Right lobe of liver (tissue), 6 donors: ENCODE measurements at regions not wholly inside any gene's neighbourhood (a gene's known extent, or its start where the extent isn't known, plus 50 kb on each side); places are given as distances from the start of the nearest gene placed in this dataset.
"Not testable (repeated sequence)": the region's sequence is repeated elsewhere in the genome, so short reads cannot be mapped to it uniquely, and the experiment has no call there.

ENCODE experiments used
- ATAC-seq, 4 donors: fragments of 200-7000 bp; cut with Tn5 transposase; one replicate each; pipeline ENCODE4 v1.9.1; 2020; ENCODE audit warnings: mild to moderate bottlenecking in 4 of 4, moderate library complexity in 4 of 4
- DNase-seq, 3 donors: peaks; one replicate each; pipeline ENCODE4 v3.0.0-alpha.2; 2020
- H3K27ac ChIP-seq, 3 donors: fragments of 200-600 bp; one replicate each; pipeline ENCODE4 v1.8.0; 2022
- H3K27me3 ChIP-seq, 2 donors: fragments of 200-600 bp; one replicate each; pipeline ENCODE4 v1.8.0; 2022
- H3K36me3 ChIP-seq, 4 donors: fragments of 200-600 bp; sonication (generic) in 1 of 4; one replicate each; pipeline versions ENCODE4 v1.5.1 to v1.8.0; 2017 to 2022; ENCODE audit warnings: control low read depth in 1 of 4
- H3K4me1 ChIP-seq, 4 donors: fragments of 200-600 bp; sonication (generic) in 1 of 4; one replicate each; pipeline versions ENCODE4 v1.5.1 to v1.8.0; 2017 to 2022; ENCODE audit warnings: control low read depth in 1 of 4
- H3K4me3 ChIP-seq, 3 donors: fragments of 200-600 bp; one replicate each; pipeline ENCODE4 v1.8.0; 2022
- H3K9me3 ChIP-seq, 4 donors: fragments of 200-600 bp; sonication (generic) in 1 of 4; one replicate each; pipeline versions ENCODE4 v1.5.1 to v1.8.0; 2017 to 2022; ENCODE audit warnings: control low read depth in 1 of 4
- POLR2A ChIP-seq: fragments of 450-650 bp; IDR thresholded peaks from one replicate; pipeline ENCODE4 v1.6.1; 2017; ENCODE audit warnings: antibody characterized with exemption, mild to moderate bottlenecking
- WGBS: methylation state at CpG from one replicate; pipeline ENCODE4 v1.1.6; 2018; ENCODE audit warnings: low coverage, low lambda C conversion rate; ENCODE audit not compliant: insufficient coverage; ENCODE audit errors: missing lambda C conversion rate; 5-methylcytosine and 5-hydroxymethylcytosine counted together
- intact Hi-C, 2 donors: fragments of 100-400 bp; cut with DNase I; formaldehyde crosslinking; loops; one replicate each; pipeline versions ENCODE4 v1.11.2 to v1.14.1; 2022
- TF ChIP-seq, protein P1 (sequence below), 4 donors: fragments of 200-600 bp in 3 of 4; fragments of 450-650 bp in 1 of 4; IDR thresholded peaks; one replicate each; pipeline versions ENCODE4 v1.5.1 to v1.8.0; 2016 to 2022; ENCODE audit warnings: antibody characterized with exemption in 4 of 4, mild to moderate bottlenecking in 2 of 4
- donor health status: DM: no; HTN: yes; CAD: no.
- donor health status: DM: no; HTN: no; CAD: no.
- donor health status: DM: no; HTN: no; CAD: no.
- donor health status: DM: no; HTN: yes; CAD: no.
- donor health status: DM: no; HTN: yes; CAD: no.

- Histone ChIP-seq H3K27ac (no peak overlapping the region), H3K4me3 (no peak overlapping the region), H3K27me3 (no peaks in the 10 kb centered on the region), H3K36me3 (no peaks in the 10 kb centered on the region), H3K4me1 (no peaks in the 10 kb centered on the region), H3K9me3 (no peaks in the 10 kb centered on the region)
- ATAC-seq (no peak), DNase-seq (no peak)
- TF ChIP-seq POLR2A = no peak
- TF ChIP-seq, protein P1, sequence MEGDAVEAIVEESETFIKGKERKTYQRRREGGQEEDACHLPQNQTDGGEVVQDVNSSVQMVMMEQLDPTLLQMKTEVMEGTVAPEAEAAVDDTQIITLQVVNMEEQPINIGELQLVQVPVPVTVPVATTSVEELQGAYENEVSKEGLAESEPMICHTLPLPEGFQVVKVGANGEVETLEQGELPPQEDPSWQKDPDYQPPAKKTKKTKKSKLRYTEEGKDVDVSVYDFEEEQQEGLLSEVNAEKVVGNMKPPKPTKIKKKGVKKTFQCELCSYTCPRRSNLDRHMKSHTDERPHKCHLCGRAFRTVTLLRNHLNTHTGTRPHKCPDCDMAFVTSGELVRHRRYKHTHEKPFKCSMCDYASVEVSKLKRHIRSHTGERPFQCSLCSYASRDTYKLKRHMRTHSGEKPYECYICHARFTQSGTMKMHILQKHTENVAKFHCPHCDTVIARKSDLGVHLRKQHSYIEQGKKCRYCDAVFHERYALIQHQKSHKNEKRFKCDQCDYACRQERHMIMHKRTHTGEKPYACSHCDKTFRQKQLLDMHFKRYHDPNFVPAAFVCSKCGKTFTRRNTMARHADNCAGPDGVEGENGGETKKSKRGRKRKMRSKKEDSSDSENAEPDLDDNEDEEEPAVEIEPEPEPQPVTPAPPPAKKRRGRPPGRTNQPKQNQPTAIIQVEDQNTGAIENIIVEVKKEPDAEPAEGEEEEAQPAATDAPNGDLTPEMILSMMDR (IDR thresholded peaks at IDR 0.05) = no peak
- intact Hi-C loops = loop anchor here in 1 of 2 donors (10.0 kb wide), 1 partner anchor 360 kb away; no protein-coding TSS in a partner anchor
- WGBS = 67% methylated on average over 3 of the region's 3 CpGs
Measured at GRCh38 chr1:224054611-224055010, 59.3 kb upstream of the FBXO28 start.

GRCh38 chr1:224054012-224054411 is 59.9 kb upstream of the FBXO28 start:
- Histone ChIP-seq H3K27ac (no peak overlapping the region), H3K9me3 (no peaks in the 10 kb centered on the region), H3K4me1 (no peaks in the 10 kb centered on the region), H3K4me3 (no peak overlapping the region), H3K27me3 (no peaks in the 10 kb centered on the region), H3K36me3 (no peaks in the 10 kb centered on the region)
- intact Hi-C loops = loop anchor here in 1 of 2 donors (10.0 kb wide), 1 partner anchor 359 kb away; no protein-coding TSS in a partner anchor
- no peak for ATAC-seq
- DNase-seq = no peak
- no peak for TF ChIP-seq POLR2A
- TF ChIP-seq, protein P1 (IDR thresholded peaks at IDR 0.05) = no peak
- 36% methylated on average over 2 of the region's 2 CpGs for WGBS

DNA sequence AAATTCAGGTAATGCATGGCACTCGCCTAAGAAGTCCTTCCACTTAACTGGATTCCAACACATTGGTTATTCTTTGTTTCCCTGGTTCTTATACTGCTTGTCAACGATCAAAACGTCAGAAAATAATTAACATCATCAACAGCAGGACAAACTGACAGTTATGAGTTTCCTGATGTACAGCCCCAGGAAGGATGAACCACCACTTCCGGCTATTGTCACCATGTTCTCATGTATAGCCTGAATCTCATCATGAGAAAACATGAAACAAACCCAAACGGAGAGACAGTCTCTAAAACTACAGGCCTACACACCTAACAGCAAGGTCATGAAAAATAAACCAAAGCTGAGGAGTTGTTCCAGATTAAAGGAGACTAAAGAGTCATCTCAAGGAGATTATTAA is 60.5 kb upstream of the FBXO28 start:
- H3K27me3 ChIP-seq = no peaks in the 10 kb centered on the region
- no peak overlapping the region for H3K27ac ChIP-seq
- no peaks in the 10 kb centered on the region for H3K4me1 ChIP-seq
- TF ChIP-seq, protein P1 (IDR thresholded peaks at IDR 0.05) = no peak
- TF ChIP-seq POLR2A = no peak
- intact Hi-C loops = loop anchor here in 1 of 2 donors (10.0 kb wide), 1 partner anchor 359 kb away; no protein-coding TSS in a partner anchor
- ATAC-seq = no peak
- H3K36me3 ChIP-seq = no peaks in the 10 kb centered on the region
- WGBS = 49% methylated on average over 5 of the region's 5 CpGs
- DNase-seq = no peak
- H3K9me3 ChIP-seq = no peaks in the 10 kb centered on the region
- H3K4me3 ChIP-seq = no peak overlapping the region

- intact Hi-C loops = loop anchor here in 1 of 2 donors (10.0 kb wide), 1 partner anchor 358 kb away; no protein-coding TSS in a partner anchor
Measured at GRCh38 chr1:224052772-224053171, 61.1 kb upstream of the FBXO28 start.

GRCh38 chr1:224051782-224052181 is 62.1 kb upstream of the FBXO28 start:
- H3K4me1 ChIP-seq, H3K36me3 ChIP-seq, H3K4me3 ChIP-seq, H3K27ac ChIP-seq, H3K9me3 ChIP-seq, ATAC-seq, H3K27me3 ChIP-seq, DNase-seq: not testable (repeated sequence)
- WGBS = 84% methylated on average over 5 of the region's 5 CpGs
- intact Hi-C loops = loop anchor here in 1 of 2 donors (10.0 kb wide), 1 partner anchor 357 kb away; no protein-coding TSS in a partner anchor

More at GRCh38 chr1:224052772-224053171, 61.1 kb upstream of the FBXO28 start:
- DNase-seq (no peak), ATAC-seq (no peak)
- no peaks in the 10 kb centered on the region for H3K9me3 ChIP-seq
- H3K36me3 ChIP-seq = no peaks in the 10 kb centered on the region
- H3K27ac ChIP-seq = no peak overlapping the region
- H3K4me3 ChIP-seq = no peak overlapping the region
- no peaks in the 10 kb centered on the region for H3K4me1 ChIP-seq
- TF ChIP-seq, protein P1 (IDR thresholded peaks at IDR 0.05) = no peak
- no peak for TF ChIP-seq POLR2A
- 68% methylated on average over 2 of the region's 3 CpGs for WGBS
- H3K27me3 ChIP-seq = no peaks in the 10 kb centered on the region
